Natural killer cell (primary cell): ENCODE measurements at regions not wholly inside any gene's neighbourhood (a gene's known extent, or its start where the extent isn't known, plus 50 kb on each side); places are given as distances from the start of the nearest gene placed in this dataset.

Experiments
- ATAC-seq, 3 donors: fragments of 150-1000 bp in 2 of 3; fragments of 200-7000 bp in 1 of 3; cut with Tn5 transposase; 1 replicate in 1 of 3; 2 replicates in 2 of 3; pipeline ENCODE4 v1.10.0; 2021; ENCODE audit warnings: mild to moderate bottlenecking in 2 of 3, moderate library complexity in 2 of 3
- DNase-seq, 2 donors: peaks; one replicate each; pipeline versions ENCODE4 v3.0.0 to v3.0.0-alpha.2; 2013 to 2021; ENCODE audit warnings: mixed read lengths in 1 of 2
- H3K27ac ChIP-seq: one replicate; pipeline ENCODE4 v1.5.1; 2013; ENCODE audit warnings: mild to moderate bottlenecking, low read length
- H3K27me3 ChIP-seq: one replicate; pipeline ENCODE4 v1.6.1; 2013; ENCODE audit warnings: low read length; ENCODE audit not compliant: control insufficient read depth, insufficient read depth
- H3K36me3 ChIP-seq: one replicate; pipeline ENCODE4 v1.6.1; 2013; ENCODE audit warnings: low read length; ENCODE audit not compliant: control insufficient read depth, insufficient read depth
- H3K4me1 ChIP-seq: one replicate; pipeline ENCODE4 v1.6.1; 2013; ENCODE audit warnings: low read length; ENCODE audit not compliant: control insufficient read depth, insufficient read depth
- H3K4me3 ChIP-seq: one replicate; pipeline ENCODE4 v1.5.1; 2013; ENCODE audit warnings: low read length
- H3K9me3 ChIP-seq: one replicate; pipeline ENCODE4 v1.6.1; 2013; ENCODE audit warnings: low read length; ENCODE audit not compliant: control insufficient read depth, insufficient read depth
- H3K27ac Mint-ChIP-seq, 2 donors: one replicate each; pipeline ENCODE4 v1.8.0; 2022; ENCODE audit warnings: mild to moderate bottlenecking in 2 of 2, mixed read lengths in 2 of 2, moderate library complexity in 1 of 2
- H3K27me3 Mint-ChIP-seq, 2 donors: one replicate each; pipeline ENCODE4 v1.8.0; 2022; ENCODE audit warnings: low read depth in 2 of 2, mixed read lengths in 2 of 2
- H3K36me3 Mint-ChIP-seq: one replicate; pipeline ENCODE4 v1.8.0; 2022; ENCODE audit warnings: mixed read lengths
- H3K4me1 Mint-ChIP-seq, 2 donors: one replicate each; pipeline ENCODE4 v1.8.0; 2022; ENCODE audit warnings: mixed read lengths in 2 of 2
- H3K4me3 Mint-ChIP-seq: one replicate; pipeline ENCODE4 v1.8.0; 2022; ENCODE audit warnings: mild to moderate bottlenecking, moderate library complexity, mixed read lengths
- H3K9me3 Mint-ChIP-seq, 2 donors: one replicate each; pipeline ENCODE4 v1.8.0; 2022; ENCODE audit warnings: mixed read lengths in 2 of 2
- WGBS: methylation state at CpG from one replicate; pipeline ENCODE4 v1.1.7; 2013; ENCODE audit warnings: missing lambda C conversion rate; ENCODE audit not compliant: insufficient coverage; 5-methylcytosine and 5-hydroxymethylcytosine counted together
- intact Hi-C: fragments of 100-400 bp; cut with micrococcal nuclease; formaldehyde crosslinking; loops from one replicate; pipeline ENCODE4 v1.14.2; 2022
- TF ChIP-seq, protein P1 (sequence below): fragments of 200-600 bp; IDR thresholded peaks from one replicate; pipeline ENCODE4 v1.8.0; 2022; ENCODE audit warnings: antibody characterized with exemption

- no peak overlapping the region for H3K4me3 Mint-ChIP-seq
- Histone ChIP-seq H3K4me3 (no peak overlapping the region), H3K9me3 (no peaks in the 10 kb centered on the region), H3K4me1 (no peaks in the 10 kb centered on the region), H3K27me3 (no peaks in the 10 kb centered on the region), H3K36me3 (no peaks in the 10 kb centered on the region), H3K27ac (no peak overlapping the region)
- WGBS: 79% methylated on average over 6 of the region's 6 CpGs
- ATAC-seq: no peak
- H3K27me3 Mint-ChIP-seq: no peaks in the 10 kb centered on the region
- TF ChIP-seq, protein P1, sequence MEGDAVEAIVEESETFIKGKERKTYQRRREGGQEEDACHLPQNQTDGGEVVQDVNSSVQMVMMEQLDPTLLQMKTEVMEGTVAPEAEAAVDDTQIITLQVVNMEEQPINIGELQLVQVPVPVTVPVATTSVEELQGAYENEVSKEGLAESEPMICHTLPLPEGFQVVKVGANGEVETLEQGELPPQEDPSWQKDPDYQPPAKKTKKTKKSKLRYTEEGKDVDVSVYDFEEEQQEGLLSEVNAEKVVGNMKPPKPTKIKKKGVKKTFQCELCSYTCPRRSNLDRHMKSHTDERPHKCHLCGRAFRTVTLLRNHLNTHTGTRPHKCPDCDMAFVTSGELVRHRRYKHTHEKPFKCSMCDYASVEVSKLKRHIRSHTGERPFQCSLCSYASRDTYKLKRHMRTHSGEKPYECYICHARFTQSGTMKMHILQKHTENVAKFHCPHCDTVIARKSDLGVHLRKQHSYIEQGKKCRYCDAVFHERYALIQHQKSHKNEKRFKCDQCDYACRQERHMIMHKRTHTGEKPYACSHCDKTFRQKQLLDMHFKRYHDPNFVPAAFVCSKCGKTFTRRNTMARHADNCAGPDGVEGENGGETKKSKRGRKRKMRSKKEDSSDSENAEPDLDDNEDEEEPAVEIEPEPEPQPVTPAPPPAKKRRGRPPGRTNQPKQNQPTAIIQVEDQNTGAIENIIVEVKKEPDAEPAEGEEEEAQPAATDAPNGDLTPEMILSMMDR: no peak
- no peaks in the 10 kb centered on the region for H3K36me3 Mint-ChIP-seq
- no peak for DNase-seq
- H3K27ac Mint-ChIP-seq: no peak overlapping the region
- no peaks in the 10 kb centered on the region for H3K4me1 Mint-ChIP-seq
- intact Hi-C loops: no loop called here
- peaks cover 0 to 3% of the 10 kb centered on the region in 2 donors for H3K9me3 Mint-ChIP-seq
These were observed 436.0 kb upstream of the ADAMTSL1 start for GRCh38 chr9:18037981-18038380.

GRCh38 chr9:18040327-18040726 lies 433.6 kb upstream of the ADAMTSL1 start:
- Histone ChIP-seq H3K27me3 (no peaks in the 10 kb centered on the region), H3K4me3 (no peak overlapping the region), H3K4me1 (no peaks in the 10 kb centered on the region), H3K27ac (no peak overlapping the region), H3K36me3 (no peaks in the 10 kb centered on the region), H3K9me3 (no peaks in the 10 kb centered on the region)
- ATAC-seq (no peak), DNase-seq (no peak)
- Mint-ChIP-seq H3K27ac (no peak overlapping the region), H3K27me3 (no peaks in the 10 kb centered on the region), H3K36me3 (no peaks in the 10 kb centered on the region), H3K4me3 (no peak overlapping the region), H3K9me3 (peaks cover 0 to 3% of the 10 kb centered on the region in 2 donors), H3K4me1 (no peaks in the 10 kb centered on the region)
- 93% methylated on average over 2 of the region's 2 CpGs for WGBS
- intact Hi-C loops: no loop called here
- TF ChIP-seq, protein P1: no peak

GRCh38 chr9:18043978-18044377 lies 430.0 kb upstream of the ADAMTSL1 start:
- DNase-seq (no peak), ATAC-seq (no peak)
- intact Hi-C loops: no loop called here
- no peak overlapping the region for H3K4me3 ChIP-seq
- H3K27me3 ChIP-seq: no peaks in the 10 kb centered on the region
- no peaks in the 10 kb centered on the region for H3K9me3 ChIP-seq
- H3K27me3 Mint-ChIP-seq: no peaks in the 10 kb centered on the region
- no peaks in the 10 kb centered on the region for H3K36me3 ChIP-seq
- H3K9me3 Mint-ChIP-seq: peaks cover 1 to 2% of the 10 kb centered on the region in 2 donors
- H3K4me3 Mint-ChIP-seq: no peak overlapping the region
- TF ChIP-seq, protein P1: no peak
- 89% methylated on average over 1 of the region's 1 CpG for WGBS
- no peaks in the 10 kb centered on the region for H3K36me3 Mint-ChIP-seq
- no peaks in the 10 kb centered on the region for H3K4me1 ChIP-seq
- no peak overlapping the region for H3K27ac ChIP-seq
- H3K4me1 Mint-ChIP-seq: no peaks in the 10 kb centered on the region
- H3K27ac Mint-ChIP-seq: no peak overlapping the region

DNA sequence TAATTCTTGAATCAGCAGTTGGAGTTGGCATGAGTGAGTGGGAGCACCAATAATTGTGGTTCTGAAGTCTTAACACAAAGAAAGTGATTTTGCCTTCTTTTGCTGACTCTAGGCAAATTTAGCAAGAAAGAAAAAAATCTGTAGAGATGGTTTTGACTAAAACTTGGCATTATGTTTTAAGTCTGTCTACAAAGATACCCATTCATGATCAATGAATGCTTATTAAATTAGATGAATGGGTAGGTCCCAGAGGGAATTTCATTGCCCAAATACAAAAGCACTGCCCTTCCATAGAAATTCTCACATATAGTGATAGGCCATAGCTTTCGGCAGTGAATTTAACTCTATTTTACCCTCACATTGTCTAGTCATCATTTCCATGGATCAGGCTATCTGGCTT lies 428.6 kb upstream of the ADAMTSL1 start:
- Histone ChIP-seq H3K36me3 (no peaks in the 10 kb centered on the region), H3K27me3 (no peaks in the 10 kb centered on the region), H3K9me3 (no peaks in the 10 kb centered on the region), H3K4me3 (no peak overlapping the region), H3K4me1 (no peaks in the 10 kb centered on the region), H3K27ac (no peak overlapping the region)
- H3K4me1 Mint-ChIP-seq: no peaks in the 10 kb centered on the region
- ATAC-seq (no peak), DNase-seq (no peak)
- no peak overlapping the region for H3K4me3 Mint-ChIP-seq
- no peak overlapping the region for H3K27ac Mint-ChIP-seq
- H3K9me3 Mint-ChIP-seq: peaks cover 2 to 3% of the 10 kb centered on the region in 2 donors
- H3K36me3 Mint-ChIP-seq: no peaks in the 10 kb centered on the region
- TF ChIP-seq, protein P1: no peak
- intact Hi-C loops: no loop called here
- 90% methylated on average over 1 of the region's 1 CpG for WGBS
- H3K27me3 Mint-ChIP-seq: no peaks in the 10 kb centered on the region
